PC-9 (cell line): ENCODE measurements at regions not wholly inside any gene's neighbourhood (a gene's known extent, or its start where the extent isn't known, plus 50 kb on each side); places are given as distances from the start of the nearest gene placed in this dataset.

Source experiments
- CTCF ChIP-seq: fragments of 200-600 bp; sonication (generic); conservative IDR thresholded peaks from 2 replicates; pipeline ENCODE4 v1.6.1; 2017; ENCODE audit warnings: mixed run types, antibody characterized with exemption, mild to moderate bottlenecking, moderate library complexity
- EZH2 ChIP-seq: fragments of 200-600 bp; sonication (generic); IDR thresholded peaks from 2 replicates; pipeline ENCODE4 v1.8.0; 2017; ENCODE audit warnings: antibody characterized with exemption, low read depth

GRCh38 chr6:103113416-103113815 is 1719.9 kb downstream of the GRIK2 start:
- no peak for TF ChIP-seq EZH2
- TF ChIP-seq CTCF, result no peak
